ENCODE measurements at regions not wholly inside any gene's neighbourhood (a gene's known extent, or its start where the extent isn't known, plus 50 kb on each side); places are given as distances from the start of the nearest gene placed in this dataset.
A peak's percentile ranks its signal among the peaks of the same experiment; 100 is the strongest.

GRCh38 chr11:116360221-116360941, 412.4 kb downstream of the BUD13 start:
- Histone ChIP-seq H3K79me2 (replicated peaks; ENCODE audit: insufficient read depth, low read length) (no peaks in the 10 kb centered on the region), H3K9ac (ENCODE audit: low read length) (no peak overlapping the region), H3F3A (ENCODE audit: insufficient read depth, low read length, poor library complexity, severe bottlenecking) (no peaks in the 10 kb centered on the region), H3K36me3 (ENCODE audit: insufficient read depth, low read length) (no peaks in the 10 kb centered on the region), H3K27ac (ENCODE audit: low read length) (no peak overlapping the region), H4K20me1 (ENCODE audit: insufficient read depth) (no peaks in the 10 kb centered on the region), H3K4me2 (ENCODE audit: low read length) (no peak overlapping the region), H3K9me3 (ENCODE audit: low read length) (no peaks in the 10 kb centered on the region), H2AFZ (ENCODE audit: low read depth, low read length) (no peak overlapping the region), H3K4me3 (ENCODE audit: low read length) (no peak overlapping the region), H3K27me3 (ENCODE audit: insufficient read depth, low read depth, low read length) (no peaks in the 10 kb centered on the region), H3K9me2 (ENCODE audit: insufficient read depth, low read length) (no peaks in the 10 kb centered on the region)
- TF ChIP-seq POLR2AphosphoS5 (IDR thresholded peaks at IDR 0.05): no peak
- no peak for TF ChIP-seq SMC3 (conservative IDR thresholded peaks at IDR 0.05; ENCODE audit: poor library complexity)
- TF ChIP-seq TAF1 (IDR thresholded peaks at IDR 0.05; ENCODE audit: low read depth): no peak
- TF ChIP-seq CTCF (IDR thresholded peaks at IDR 0.05; ENCODE audit: poor library complexity, severe bottlenecking): no peak
- no peak for TF ChIP-seq EP300 (conservative IDR thresholded peaks at IDR 0.05; ENCODE audit: poor library complexity, severe bottlenecking)
- no peak for TF ChIP-seq EZH2 (IDR thresholded peaks at IDR 0.05; ENCODE audit: borderline replicate concordance, insufficient read depth, low read length, poor library complexity, severe bottlenecking)
- TF ChIP-seq RAD21 (conservative IDR thresholded peaks at IDR 0.05): no peak
- TF ChIP-seq REST (IDR thresholded peaks at IDR 0.05; ENCODE audit: borderline replicate concordance): no peak

- H3K27me3 ChIP-seq (ENCODE audit: insufficient read depth, low read depth, low read length): no peaks in the 10 kb centered on the region
- H4K20me1 ChIP-seq (ENCODE audit: insufficient read depth): no peaks in the 10 kb centered on the region
- H3F3A ChIP-seq (ENCODE audit: insufficient read depth, low read length, poor library complexity, severe bottlenecking): no peaks in the 10 kb centered on the region
- H3K27ac ChIP-seq (ENCODE audit: low read length): no peak overlapping the region
- H3K36me3 ChIP-seq (ENCODE audit: insufficient read depth, low read length): no peaks in the 10 kb centered on the region
- H3K9ac ChIP-seq (ENCODE audit: low read length): no peak overlapping the region
- no peaks in the 10 kb centered on the region for H3K9me3 ChIP-seq (ENCODE audit: low read length)
- H3K79me2 ChIP-seq (replicated peaks; ENCODE audit: insufficient read depth, low read length): no peaks in the 10 kb centered on the region
- no peak overlapping the region for H3K4me2 ChIP-seq (ENCODE audit: low read length)
- H3K9me2 ChIP-seq (ENCODE audit: insufficient read depth, low read length): no peaks in the 10 kb centered on the region
- H3K4me3 ChIP-seq (ENCODE audit: low read length): no peak overlapping the region
- TF ChIP-seq CTCF (IDR thresholded peaks at IDR 0.05; ENCODE audit: poor library complexity, severe bottlenecking) (peak; percentile 53), TAF1 (IDR thresholded peaks at IDR 0.05; ENCODE audit: low read depth) (no peak), SMC3 (conservative IDR thresholded peaks at IDR 0.05; ENCODE audit: poor library complexity) (no peak)
- no peak overlapping the region for H2AFZ ChIP-seq (ENCODE audit: low read depth, low read length)
Measured at GRCh38 chr11:116357784-116358544, 414.8 kb downstream of the BUD13 start.

All from neural cell (in vitro differentiated cells).